ENCODE measurements at regions not wholly inside any gene's neighbourhood (a gene's known extent, or its start where the extent isn't known, plus 50 kb on each side); places are given as distances from the start of the nearest gene placed in this dataset.
"Not testable (repeated sequence)": the region's sequence is repeated elsewhere in the genome, so short reads cannot be mapped to it uniquely, and the experiment has no call there.

DNA sequence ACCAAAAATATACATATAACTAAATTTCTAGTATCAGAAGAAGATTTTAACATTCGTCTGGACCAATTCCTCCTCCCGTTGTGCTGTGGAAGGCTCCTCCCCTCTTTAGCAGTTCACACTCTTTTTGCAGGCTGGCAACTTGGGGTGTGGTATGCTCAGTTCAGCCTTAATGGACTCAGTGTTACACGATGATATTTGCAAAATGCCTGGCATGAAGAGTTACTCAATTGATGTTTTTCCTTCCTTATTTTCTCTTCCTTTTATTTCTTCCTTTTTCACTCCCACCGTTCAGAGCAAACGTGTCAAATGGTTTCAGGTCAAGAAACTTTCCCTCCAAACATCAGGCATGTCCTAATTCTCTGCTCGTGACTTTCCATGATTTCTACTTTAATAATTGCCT, 248.3 kb downstream of the PHF14 start:
- no peak for DNase-seq (ENCODE audit: low read depth in 2 of 3, low spot score in 2 of 3)

- DNase-seq (ENCODE audit: low read depth in 2 of 3, low spot score in 2 of 3), result no peak
These were observed 250.9 kb downstream of the PHF14 start for GRCh38 chr7:11224535-11224934.

GRCh38 chr7:11228515-11228914, 254.8 kb downstream of the PHF14 start:
- DNase-seq (ENCODE audit: low read depth in 2 of 3, low spot score in 2 of 3), result no peak

DNA sequence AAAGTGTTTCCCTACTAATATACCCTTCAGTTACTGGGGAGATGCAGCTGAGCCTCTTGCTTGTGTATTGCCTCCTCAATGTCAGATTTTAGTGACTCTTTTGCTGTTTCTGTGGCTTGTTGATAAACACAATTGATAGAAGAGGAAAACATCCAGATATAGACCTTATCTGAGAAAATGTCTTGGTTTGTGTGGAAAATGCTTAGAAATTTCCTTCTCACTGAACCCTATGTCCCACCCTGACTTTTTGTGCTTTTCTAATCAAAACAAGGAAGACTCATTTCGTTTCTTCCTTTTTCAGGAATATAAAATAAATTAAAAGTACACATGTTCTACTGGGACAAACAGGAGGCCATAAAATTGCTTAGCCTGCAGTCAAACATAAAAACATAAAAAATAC, 257.5 kb downstream of the PHF14 start:
- no peak for DNase-seq (ENCODE audit: low read depth in 2 of 3, low spot score in 2 of 3)

- no peak for DNase-seq (ENCODE audit: low read depth in 2 of 3, low spot score in 2 of 3)
These were observed 258.8 kb downstream of the PHF14 start for GRCh38 chr7:11232462-11232861.

DNA sequence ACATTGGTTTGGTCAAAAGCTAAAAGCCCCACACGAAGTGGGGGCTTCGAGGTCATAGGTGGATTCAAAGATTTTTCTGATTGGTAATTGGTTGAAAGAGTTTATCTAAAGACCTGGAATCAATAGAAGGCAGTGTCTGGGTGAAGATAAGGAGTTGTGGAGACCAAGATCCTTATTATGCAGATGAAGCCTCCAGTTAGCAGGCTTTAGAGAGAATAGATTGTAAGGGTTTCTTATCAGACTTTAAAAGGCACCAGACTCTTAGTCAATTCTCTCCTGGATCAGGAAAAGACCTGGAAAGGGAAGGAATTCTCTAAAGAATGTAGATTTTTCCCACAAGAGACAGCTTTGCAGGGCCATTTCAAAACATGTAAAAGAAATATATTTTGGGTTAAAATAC, 260.2 kb downstream of the PHF14 start:
- no peak for DNase-seq (ENCODE audit: low read depth in 2 of 3, low spot score in 2 of 3)

DNA sequence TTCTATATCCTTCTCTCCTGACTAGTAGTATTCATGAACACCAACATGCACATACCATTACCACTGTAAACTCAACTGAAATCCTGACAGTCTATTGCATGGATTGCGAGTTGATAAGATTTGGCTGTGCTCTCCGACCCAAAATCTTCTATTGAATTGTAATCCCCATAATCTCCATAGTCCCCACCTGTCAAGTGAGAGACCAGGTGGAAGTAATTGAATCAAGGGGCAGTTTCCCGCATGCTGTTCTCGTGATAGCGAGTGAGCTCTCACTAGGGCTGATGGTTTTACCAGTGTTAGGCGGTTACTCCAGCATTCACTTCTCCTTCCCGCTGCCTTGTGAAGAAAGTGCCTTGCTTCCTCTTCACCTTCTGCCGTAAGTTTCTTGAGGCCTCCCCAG, 261.8 kb downstream of the PHF14 start:
- DNase-seq (ENCODE audit: low read depth in 2 of 3, low spot score in 2 of 3), result no peak

- DNase-seq (ENCODE audit: low read depth in 2 of 3, low spot score in 2 of 3), result no peak
These were observed 263.0 kb downstream of the PHF14 start for GRCh38 chr7:11236680-11237079.

GRCh38 chr7:11237742-11238141, 264.1 kb downstream of the PHF14 start:
- DNase-seq (ENCODE audit: low read depth in 2 of 3, low spot score in 2 of 3), result no peak

DNA sequence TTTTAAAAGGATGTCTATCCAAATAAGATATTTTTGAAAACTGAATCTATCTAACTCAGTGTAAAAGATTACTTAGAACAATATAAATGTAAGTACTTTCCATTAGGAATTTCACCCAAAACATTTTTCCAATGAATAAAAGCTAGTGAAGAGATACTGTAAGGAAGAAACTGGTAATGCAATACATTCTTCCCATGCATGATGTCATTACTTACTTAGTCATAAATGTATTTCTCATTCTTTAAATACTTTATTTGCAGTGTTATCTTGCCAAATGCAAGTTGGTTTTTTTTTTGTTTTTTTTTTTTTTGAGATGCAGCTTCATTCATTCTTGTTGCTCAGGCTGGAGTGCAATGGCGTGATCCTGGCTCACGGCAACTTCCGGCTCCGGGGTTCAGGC, 265.6 kb downstream of the PHF14 start:
- DNase-seq (ENCODE audit: low read depth in 2 of 3, low spot score in 2 of 3), result no peak

- no peak for DNase-seq (ENCODE audit: low read depth in 2 of 3, low spot score in 2 of 3)
These were observed 270.1 kb downstream of the PHF14 start for GRCh38 chr7:11243739-11244138.

- no peak for DNase-seq (ENCODE audit: low read depth in 2 of 3, low spot score in 2 of 3)
These were observed 270.5 kb downstream of the PHF14 start for GRCh38 chr7:11244149-11244548.

- DNase-seq (ENCODE audit: low read depth in 2 of 3, low spot score in 2 of 3), result no peak
These were observed 273.9 kb downstream of the PHF14 start for GRCh38 chr7:11247545-11247944.

DNA sequence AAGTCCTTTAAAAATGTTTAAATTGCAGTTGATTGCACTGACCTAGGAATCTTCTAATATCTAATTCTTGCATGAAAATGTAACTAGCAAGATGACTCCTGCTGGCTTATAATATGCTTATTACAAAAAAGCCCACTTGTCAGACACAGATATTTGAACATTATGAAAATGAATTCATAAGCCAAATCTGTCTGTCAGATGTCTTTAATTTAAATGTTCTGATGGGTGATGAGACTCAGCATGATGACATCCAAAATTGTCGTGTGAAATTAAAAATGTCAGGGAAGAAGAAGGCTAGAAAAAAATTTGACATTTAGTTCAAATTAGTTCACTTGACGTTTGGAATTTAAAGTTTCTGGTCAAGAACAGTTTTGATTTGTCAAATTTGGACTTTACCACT, 277.8 kb downstream of the PHF14 start:
- DNase-seq (ENCODE audit: low read depth in 2 of 3, low spot score in 2 of 3), result no peak

- no peak for DNase-seq (ENCODE audit: low read depth in 2 of 3, low spot score in 2 of 3)
These were observed 278.4 kb downstream of the PHF14 start for GRCh38 chr7:11252011-11252607.

DNA sequence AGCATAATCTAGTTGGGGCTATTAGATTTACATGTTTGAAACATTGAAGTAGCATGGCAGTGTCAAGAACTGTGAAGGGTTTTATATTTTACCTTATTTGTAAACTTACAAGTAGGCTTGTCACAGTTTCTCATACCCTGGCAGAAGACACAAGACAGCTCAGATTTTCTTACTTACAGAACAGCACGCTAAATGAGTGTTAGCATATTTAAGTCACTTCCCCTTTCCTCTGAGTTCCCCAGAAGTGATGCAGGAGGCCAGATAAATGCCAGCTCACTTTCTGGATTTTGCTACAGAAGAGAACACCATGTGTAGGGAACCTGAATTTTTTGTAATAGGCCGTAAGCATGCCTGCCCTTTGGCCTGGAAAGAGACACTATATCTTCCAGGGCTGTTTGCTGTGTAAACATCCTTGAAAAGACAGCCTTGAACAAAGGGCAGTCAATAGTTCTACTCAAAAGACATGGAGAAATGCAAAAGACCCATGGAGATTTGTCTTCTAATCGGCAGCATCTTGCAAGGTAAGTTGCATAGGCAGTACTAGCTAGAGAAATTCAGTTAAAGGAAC, 279.1 kb downstream of the PHF14 start:
- DNase-seq (ENCODE audit: low read depth in 2 of 3, low spot score in 2 of 3), result peak in 1 of 3 donors; percentile 45

- no peak for DNase-seq (ENCODE audit: low read depth in 2 of 3, low spot score in 2 of 3)
These were observed 282.8 kb downstream of the PHF14 start for GRCh38 chr7:11256501-11256900.

DNA sequence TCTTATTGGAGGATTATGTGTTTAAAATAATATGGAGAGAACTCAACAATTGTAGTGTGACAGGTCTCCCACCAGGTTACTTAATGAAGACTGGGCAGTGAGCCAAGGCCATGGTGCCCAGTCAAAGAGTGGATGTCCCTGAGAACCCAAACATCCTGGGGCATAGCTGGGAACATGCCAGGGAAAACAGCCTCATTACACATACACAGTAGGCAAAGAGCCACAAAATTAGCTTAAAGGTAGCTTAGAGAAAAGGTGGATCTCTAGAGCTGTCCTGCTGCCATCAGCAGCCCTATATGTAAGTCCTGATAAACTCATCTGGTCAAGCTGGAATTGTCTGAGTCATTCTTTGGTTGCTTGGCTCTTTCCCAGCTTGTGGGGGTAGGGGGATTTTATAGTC, 287.8 kb downstream of the PHF14 start:
- no peak for DNase-seq (ENCODE audit: low read depth in 2 of 3, low spot score in 2 of 3)

- DNase-seq (ENCODE audit: low read depth in 2 of 3, low spot score in 2 of 3), result no peak
These were observed 292.4 kb downstream of the PHF14 start for GRCh38 chr7:11266101-11266500.

DNA sequence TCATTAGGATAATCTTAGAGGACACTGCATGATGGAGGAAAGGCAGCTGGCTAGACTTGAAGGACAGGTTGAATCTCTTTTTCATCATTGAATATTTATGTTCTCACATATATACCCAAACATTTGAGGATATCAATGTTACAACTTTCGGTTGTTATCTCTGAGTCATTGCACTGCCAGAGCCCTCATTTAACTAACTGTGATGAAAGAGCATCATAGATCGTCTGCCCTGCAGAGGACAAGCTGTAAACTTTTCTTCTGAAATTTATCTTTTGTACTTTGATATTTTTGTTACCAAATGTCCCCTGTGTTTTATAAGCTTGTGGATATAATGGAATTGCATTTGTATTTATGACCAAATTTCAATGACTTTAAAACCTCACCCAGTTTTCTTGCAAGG, 298.7 kb downstream of the PHF14 start:
- no peak for DNase-seq (ENCODE audit: low read depth in 2 of 3, low spot score in 2 of 3)

GRCh38 chr7:11274074-11274473, 300.4 kb downstream of the PHF14 start:
- no peak for DNase-seq (ENCODE audit: low read depth in 2 of 3, low spot score in 2 of 3)

- peak in 1 of 3 donors; percentile 40 for DNase-seq (ENCODE audit: low read depth in 2 of 3, low spot score in 2 of 3)
These were observed 308.3 kb downstream of the PHF14 start for GRCh38 chr7:11281953-11282352.

DNA sequence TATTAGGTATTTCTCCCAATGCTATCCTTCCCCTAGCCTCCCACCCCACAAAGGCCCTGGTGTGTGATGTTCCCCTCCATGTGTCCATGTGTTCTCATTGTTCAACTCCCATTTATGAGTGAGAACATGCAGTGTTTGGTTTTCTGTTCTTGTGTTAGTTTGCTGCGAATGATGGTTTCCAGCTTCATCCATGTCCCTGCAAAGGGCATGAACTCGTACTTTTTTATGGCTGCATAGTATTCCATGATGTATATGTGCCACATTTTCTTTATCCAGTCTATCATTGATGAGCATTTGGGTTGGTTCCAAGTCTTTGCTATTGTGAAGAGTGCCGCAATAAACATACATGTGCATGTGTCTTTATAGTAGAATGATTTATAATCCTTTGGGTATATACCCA, 309.9 kb downstream of the PHF14 start:
- DNase-seq (ENCODE audit: low read depth in 2 of 3, low spot score in 2 of 3), result not testable (repeated sequence)
